ENCODE measurements at regions not wholly inside any gene's neighbourhood (a gene's known extent, or its start where the extent isn't known, plus 50 kb on each side); places are given as distances from the start of the nearest gene placed in this dataset.

GRCh38 chr15:38090678-38091077, 156.2 kb downstream of the TMCO5A start:
- Histone ChIP-seq H3K4me3 (no peak overlapping the region), H3K27ac (peak overlapping the region in 1 of 2 donors; percentile 7), H3K9me3 (no peaks in the 10 kb centered on the region), H3K27me3 (no peaks in the 10 kb centered on the region), H3K4me1 (peaks cover 6% of the 10 kb centered on the region), H3K36me3 (ENCODE audit: low read depth, missing control alignments) (no peaks in the 10 kb centered on the region)
- DNase-seq: no peak
- 64 to 65% methylated on average over 3 of the region's 3 CpGs for WGBS, 2 donors
- intact Hi-C loops (cut with DNase I; ENCODE audit: low total_unique reads): no loop called here
- TF ChIP-seq, protein P1, sequence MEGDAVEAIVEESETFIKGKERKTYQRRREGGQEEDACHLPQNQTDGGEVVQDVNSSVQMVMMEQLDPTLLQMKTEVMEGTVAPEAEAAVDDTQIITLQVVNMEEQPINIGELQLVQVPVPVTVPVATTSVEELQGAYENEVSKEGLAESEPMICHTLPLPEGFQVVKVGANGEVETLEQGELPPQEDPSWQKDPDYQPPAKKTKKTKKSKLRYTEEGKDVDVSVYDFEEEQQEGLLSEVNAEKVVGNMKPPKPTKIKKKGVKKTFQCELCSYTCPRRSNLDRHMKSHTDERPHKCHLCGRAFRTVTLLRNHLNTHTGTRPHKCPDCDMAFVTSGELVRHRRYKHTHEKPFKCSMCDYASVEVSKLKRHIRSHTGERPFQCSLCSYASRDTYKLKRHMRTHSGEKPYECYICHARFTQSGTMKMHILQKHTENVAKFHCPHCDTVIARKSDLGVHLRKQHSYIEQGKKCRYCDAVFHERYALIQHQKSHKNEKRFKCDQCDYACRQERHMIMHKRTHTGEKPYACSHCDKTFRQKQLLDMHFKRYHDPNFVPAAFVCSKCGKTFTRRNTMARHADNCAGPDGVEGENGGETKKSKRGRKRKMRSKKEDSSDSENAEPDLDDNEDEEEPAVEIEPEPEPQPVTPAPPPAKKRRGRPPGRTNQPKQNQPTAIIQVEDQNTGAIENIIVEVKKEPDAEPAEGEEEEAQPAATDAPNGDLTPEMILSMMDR (IDR thresholded peaks at IDR 0.05): no peak
- no peak for TF ChIP-seq POLR2A (IDR thresholded peaks at IDR 0.05)

- Histone ChIP-seq H3K4me3 (no peak overlapping the region), H3K36me3 (ENCODE audit: low read depth, missing control alignments) (no peaks in the 10 kb centered on the region), H3K4me1 (peaks cover under 1% of the 10 kb centered on the region), H3K9me3 (no peaks in the 10 kb centered on the region), H3K27ac (peak overlapping the region in 1 of 2 donors; percentile 7), H3K27me3 (no peaks in the 10 kb centered on the region)
- no peak for DNase-seq
- intact Hi-C loops (cut with DNase I; ENCODE audit: low total_unique reads): no loop called here
- 90 to 94% methylated on average over 3 of the region's 3 CpGs for WGBS, 2 donors
- no peak for TF ChIP-seq POLR2A (IDR thresholded peaks at IDR 0.05)
- TF ChIP-seq, protein P1 (IDR thresholded peaks at IDR 0.05): no peak
Observed at GRCh38 chr15:38091078-38091645, 156.7 kb downstream of the TMCO5A start.

DNA sequence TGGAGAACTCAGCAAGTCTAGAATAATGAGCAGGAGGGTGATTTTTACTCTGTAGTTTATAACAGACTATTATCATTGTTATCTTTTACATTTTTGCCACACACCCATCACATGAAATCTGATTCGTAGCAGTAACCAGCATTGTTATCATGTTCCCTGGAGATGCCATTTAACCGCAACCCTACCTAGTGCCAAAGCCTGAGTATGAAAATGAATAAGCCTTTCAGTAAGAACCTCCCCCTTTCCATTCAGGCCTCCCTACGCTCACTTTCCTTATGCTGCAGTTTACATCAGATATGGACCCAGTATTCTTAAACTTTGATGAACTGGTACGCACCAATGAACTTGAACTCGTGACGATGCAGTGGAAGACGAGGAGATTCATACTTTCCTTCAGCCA, 158.7 kb upstream of the SPRED1 start:
- no peak for DNase-seq
- WGBS, 2 donors: 86 to 92% methylated on average over 7 of the region's 7 CpGs
- intact Hi-C loops (cut with DNase I; ENCODE audit: low total_unique reads): no loop called here

GRCh38 chr15:38102972-38103371, 149.7 kb upstream of the SPRED1 start:
- no peaks in the 10 kb centered on the region for H3K27me3 ChIP-seq
- H3K4me1 ChIP-seq: no peaks in the 10 kb centered on the region
- WGBS, 2 donors: 77 to 91% methylated on average over 1 of the region's 1 CpG
- no peak overlapping the region for H3K4me3 ChIP-seq
- no peaks in the 10 kb centered on the region for H3K36me3 ChIP-seq (ENCODE audit: low read depth, missing control alignments)
- H3K27ac ChIP-seq: no peak overlapping the region
- intact Hi-C loops (cut with DNase I; ENCODE audit: low total_unique reads): no loop called here
- TF ChIP-seq POLR2A (IDR thresholded peaks at IDR 0.05): no peak
- TF ChIP-seq, protein P1 (IDR thresholded peaks at IDR 0.05): no peak
- H3K9me3 ChIP-seq: no peaks in the 10 kb centered on the region
- no peak for DNase-seq

More for the DNA sequence above, 158.7 kb upstream of the SPRED1 start:
- H3K4me3 ChIP-seq: no peak overlapping the region
- H3K27me3 ChIP-seq: no peaks in the 10 kb centered on the region
- no peaks in the 10 kb centered on the region for H3K9me3 ChIP-seq
- H3K27ac ChIP-seq: no peak overlapping the region
- TF ChIP-seq, protein P1 (IDR thresholded peaks at IDR 0.05): no peak
- no peak for TF ChIP-seq POLR2A (IDR thresholded peaks at IDR 0.05)
- H3K36me3 ChIP-seq (ENCODE audit: low read depth, missing control alignments): no peaks in the 10 kb centered on the region
- no peaks in the 10 kb centered on the region for H3K4me1 ChIP-seq

GRCh38 chr15:38103564-38103963, 149.1 kb upstream of the SPRED1 start:
- TF ChIP-seq, protein P1 (IDR thresholded peaks at IDR 0.05): no peak
- no peak for TF ChIP-seq POLR2A (IDR thresholded peaks at IDR 0.05)
- DNase-seq: no peak
- Histone ChIP-seq H3K9me3 (no peaks in the 10 kb centered on the region), H3K36me3 (ENCODE audit: low read depth, missing control alignments) (no peaks in the 10 kb centered on the region), H3K27me3 (no peaks in the 10 kb centered on the region), H3K4me1 (no peaks in the 10 kb centered on the region), H3K27ac (no peak overlapping the region), H3K4me3 (no peak overlapping the region)
- WGBS, 2 donors: 86% methylated on average over 1 of the region's 1 CpG
- intact Hi-C loops (cut with DNase I; ENCODE audit: low total_unique reads): no loop called here
